GM21717 (cell line): ENCODE measurements at regions not wholly inside any gene's neighbourhood (a gene's known extent, or its start where the extent isn't known, plus 50 kb on each side); places are given as distances from the start of the nearest gene placed in this dataset.
"Not testable (repeated sequence)": the region's sequence is repeated elsewhere in the genome, so short reads cannot be mapped to it uniquely, and the experiment has no call there.

Source experiments
- ATAC-seq: cut with Tn5 transposase; IDR thresholded peaks from one replicate; pipeline ENCODE4 v1.9.1; 2021; ENCODE audit warnings: mild to moderate bottlenecking, moderate library complexity; ENCODE audit not compliant: unreplicated experiment

DNA sequence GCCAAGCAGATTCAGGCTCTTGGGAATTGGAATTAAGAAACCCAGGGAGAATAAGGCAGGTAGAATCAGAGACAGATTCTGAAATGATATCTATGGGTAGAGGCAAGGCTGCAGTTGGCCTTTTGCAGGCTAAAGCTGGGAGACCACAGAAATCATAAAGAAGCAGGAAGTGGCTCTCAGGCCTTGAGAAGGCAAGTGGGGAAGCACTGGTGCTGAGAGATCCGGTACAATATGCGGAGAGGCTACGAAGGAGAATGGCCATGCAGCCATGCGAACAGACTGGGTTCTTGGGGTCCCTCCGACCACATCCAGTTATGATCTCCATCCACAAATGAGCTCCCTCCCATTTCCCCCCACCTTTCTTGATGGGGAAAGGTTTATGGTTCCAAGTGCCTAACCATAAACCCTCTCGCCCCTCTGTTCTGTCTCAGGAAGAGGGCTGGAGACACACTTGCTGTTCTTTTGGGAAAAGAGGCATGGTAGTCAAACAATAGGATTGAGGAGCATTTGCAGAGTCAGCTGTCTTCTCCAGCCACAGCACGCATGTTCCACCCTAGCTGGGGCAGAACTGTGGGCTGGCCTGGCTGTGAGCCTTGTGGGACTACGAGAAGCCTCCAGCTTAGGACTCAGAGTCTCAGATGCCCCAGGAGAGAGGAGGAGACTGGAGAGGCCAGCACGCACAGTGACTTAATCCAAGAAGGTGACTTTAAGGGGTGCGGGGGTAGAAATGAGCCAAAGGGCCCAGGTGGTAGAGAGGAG lies 99.6 kb downstream of the RPLP1 start:
- ATAC-seq, result no peak

DNA sequence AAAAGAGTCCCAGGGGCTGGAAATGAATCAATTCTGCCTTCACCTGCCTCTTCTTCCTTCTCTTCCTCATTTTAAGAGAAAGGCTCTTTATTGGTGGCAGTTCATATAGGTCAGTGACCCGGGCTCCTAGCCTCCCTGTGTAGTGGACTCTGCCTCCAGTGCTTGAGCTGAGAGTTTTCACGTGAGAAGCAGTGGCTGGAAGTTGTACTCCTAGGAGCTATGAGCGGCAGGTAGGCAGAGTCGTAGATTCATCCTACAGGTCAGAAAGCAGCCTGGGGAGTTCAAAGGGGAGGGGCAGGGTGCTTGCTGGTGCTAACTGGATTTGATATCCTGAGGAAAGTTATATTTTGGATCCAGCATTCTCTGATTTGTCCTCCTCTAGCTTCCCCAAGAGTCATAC lies 101.1 kb downstream of the RPLP1 start:
- no peak for ATAC-seq

DNA sequence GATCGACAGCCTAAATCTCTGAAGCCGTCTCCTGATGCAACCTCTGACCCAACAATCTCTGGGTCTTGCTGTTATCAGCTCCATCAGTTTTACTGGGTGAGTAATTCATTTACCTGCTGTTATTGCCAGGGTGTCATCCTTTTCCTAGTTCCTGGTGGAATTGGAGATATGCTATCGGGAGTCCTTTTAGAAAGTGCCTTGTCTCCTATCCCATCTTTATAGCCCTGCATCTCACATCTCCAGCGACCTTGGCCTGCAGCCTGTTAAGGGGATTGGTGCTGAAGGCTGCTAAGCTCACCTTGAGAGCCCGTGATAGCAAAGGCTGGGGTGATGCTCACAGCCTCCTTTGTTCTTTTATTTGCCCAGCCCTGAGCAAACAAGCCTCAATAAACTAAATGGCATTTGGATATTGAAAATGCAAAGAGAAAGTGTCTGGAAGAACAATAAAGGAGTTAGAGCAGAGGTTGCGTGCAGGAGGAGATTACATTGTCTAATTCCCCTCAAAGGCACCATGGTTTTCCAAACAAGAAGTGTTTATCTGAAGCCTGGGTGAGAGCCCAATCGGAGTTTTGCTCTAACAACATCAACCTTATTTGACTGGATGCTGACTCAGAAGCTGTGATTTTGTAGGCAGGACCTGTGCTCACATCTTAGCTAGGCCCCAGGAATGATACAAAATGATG lies 101.8 kb downstream of the RPLP1 start:
- no peak for ATAC-seq

DNA sequence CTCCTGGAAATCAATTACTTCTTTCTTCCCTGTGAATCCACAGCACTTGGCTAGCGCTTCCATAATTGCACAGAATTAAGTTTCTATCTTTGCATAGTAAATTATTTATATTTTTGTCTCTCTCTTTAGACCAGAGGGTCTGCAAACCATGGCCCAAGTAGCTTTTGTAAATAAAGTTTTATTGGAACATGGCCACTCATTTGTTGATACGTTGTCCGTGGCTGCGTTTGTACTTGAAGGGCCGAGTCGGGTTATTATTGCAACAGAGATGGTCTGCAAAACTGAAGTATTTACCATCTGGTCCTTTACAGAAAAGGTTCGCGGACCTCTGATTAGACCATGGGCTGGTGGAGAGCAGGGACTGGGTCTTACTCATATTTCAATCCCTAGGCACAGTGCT lies 102.5 kb downstream of the RPLP1 start:
- ATAC-seq, result no peak

DNA sequence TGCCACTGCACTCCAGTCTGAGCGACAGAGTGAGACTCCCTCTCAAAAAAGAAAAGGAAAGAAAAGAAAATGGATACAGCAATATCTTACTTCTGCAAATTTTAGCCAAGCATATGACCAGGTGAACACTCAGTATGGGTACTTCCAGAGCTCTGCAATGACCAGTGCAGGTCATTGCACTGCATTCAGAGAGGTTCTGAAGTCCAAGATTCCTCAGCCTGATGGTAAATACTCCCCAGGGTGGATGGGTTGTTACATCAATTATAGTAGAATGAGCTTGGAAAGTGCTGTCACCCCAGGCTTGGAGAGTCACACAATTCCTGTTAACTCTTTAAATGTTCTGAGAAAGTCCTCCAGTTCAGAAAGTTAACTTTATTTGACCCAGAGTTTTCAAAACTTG lies 103.7 kb downstream of the RPLP1 start:
- ATAC-seq, result no peak

DNA sequence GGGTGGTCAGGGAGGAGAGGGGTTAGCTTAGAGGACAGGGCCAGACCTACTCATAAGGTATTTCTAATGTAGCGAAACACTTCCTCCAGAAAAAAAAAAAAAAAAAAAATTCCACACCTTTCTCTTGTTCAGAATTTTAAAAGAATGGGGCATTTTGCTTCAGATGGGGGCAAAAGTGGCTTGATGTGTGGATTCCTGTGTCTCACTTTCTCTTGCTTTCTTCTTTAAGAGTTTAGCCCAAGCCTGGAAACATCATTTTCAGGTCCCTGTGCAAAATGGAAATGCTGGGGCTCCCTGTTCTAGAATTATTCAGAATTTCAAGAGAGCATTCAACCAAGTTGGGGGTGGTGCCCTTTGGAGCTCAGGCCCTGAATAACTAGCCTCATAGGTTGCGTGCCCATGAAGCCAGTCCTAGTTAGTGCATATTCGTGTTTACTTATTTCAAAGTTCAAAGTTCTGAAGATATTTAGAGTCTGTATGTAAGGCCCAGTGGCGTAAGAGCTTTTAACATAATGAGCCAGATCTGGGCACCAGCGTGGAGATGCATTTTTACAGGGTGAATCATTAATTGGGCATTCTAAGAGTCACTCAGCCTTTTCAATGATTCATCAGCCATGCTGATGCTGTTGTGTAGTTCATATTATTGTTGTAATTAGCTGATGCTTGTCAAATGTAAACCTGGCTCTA lies 104.5 kb downstream of the RPLP1 start:
- no peak for ATAC-seq

DNA sequence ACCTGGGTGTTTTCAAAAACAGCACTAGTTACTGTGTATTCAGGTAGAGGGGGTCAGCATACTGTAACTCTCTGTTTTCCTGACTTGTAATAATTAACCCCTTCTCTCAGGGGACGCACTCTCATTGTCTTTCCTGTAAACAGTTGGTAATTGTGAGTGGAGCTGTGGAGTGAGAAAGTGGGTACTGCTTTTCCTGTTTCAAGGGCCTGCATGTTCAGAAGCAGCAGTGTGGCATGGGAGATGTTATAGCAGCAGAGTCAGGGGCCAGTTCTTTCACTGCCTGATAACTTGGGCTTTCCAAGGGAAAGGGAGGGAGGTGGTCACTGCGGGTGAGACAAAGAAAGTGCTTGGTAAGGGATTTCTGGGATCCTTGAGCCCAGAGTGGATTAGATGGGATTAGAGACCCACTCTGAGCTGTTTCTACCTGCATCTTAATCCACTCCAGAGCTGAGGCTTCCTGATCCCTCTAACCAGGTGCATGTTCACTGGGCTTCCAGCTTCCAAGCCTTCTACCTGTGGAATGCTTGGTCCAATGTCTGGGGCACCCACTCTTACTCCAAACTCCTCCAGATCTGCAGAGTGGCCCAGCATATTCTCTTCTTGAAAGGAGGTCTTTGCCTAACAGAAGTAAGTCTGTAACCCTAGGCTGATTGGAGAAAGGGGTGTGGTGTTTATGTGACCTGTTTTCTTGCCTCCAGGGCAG lies 105.2 kb downstream of the RPLP1 start:
- no peak for ATAC-seq

DNA sequence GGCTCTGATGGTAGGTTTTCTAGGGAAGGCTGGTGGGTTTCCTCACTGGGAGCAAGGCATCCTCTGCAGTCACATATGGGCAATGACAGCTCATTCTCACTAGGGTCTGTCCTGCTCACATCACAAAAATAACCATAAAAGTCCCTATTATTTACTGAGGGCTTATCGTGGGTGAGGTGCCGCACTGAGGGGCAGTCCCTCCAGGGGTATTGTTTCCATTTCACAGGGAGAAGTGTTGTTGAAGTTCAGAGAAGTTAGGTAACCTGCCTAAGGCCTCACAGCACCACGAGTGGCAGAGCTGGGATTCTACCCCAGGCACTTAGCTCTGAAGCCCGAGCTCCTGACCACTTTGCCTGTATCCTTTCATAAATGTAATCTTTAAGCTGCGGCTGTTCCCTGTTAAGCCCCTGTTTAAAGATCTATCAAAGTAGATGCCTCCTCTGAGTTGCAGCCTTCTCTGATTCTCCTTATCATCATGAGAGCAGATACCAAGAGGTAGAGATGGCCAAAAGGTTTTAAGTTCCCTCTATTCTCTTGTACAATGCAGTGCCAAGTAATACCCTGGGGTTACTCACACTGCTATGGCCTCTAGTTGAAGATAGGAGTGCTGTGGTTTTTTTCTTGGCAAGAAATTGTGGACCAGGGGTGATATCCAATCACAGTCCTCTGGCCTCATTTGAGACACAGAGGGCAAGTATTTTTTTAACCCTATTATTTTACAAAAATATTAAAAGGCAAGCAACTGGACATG lies 107.0 kb downstream of the RPLP1 start:
- ATAC-seq, result no peak

DNA sequence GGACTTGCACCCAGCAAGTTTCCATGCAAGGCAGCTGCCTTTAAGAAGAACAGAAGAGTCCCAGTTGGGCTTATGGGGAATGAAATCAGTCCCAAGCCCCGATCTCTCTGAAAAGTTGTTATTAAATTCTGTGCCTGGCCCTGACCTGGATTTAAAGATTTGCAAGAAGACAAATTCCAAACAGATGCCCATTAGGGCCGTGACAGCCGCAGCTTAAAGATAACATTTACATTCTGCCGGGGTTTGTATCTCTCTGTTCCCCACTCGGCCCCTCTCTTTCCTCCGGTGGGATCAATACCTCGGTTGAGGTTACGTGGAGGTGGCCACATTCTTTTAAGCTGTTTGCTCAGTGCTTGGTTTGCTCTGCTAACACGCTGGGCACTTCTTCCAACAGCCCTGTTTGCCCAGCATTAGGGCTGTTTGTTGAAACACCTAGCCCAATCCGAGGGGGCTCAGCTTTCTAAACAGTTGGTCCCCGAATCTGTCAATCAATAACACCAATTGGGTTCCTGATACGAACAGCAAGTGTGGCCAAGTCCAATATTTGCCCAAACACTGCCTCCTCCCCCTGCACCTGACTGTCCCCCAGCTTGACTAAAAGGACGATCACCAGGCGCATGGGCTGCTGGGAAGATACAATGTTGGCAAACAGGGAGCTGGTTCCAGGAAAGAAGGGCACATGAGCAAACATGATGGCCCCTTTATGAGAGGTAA lies 108.6 kb downstream of the RPLP1 start:
- ATAC-seq, result no peak

DNA sequence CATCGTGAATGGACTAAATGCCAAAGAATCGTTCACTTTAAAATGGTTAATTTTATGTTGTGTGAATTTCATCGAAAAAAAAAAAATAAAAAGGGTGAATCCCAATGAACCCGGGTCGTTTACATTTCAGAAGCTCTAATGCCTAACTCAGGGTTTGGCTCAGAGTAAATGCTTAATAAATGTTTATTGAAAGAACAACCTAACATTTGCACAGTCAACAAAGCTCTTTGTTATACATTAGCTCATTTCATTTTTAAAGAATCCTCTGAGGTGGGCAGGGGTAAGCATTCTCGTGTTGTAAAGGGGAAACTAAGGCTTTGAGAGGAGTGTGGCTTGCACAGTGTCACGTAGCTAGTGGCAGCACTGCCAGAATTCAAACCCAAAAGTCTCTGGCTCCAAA lies 109.5 kb downstream of the RPLP1 start:
- ATAC-seq, result no peak

DNA sequence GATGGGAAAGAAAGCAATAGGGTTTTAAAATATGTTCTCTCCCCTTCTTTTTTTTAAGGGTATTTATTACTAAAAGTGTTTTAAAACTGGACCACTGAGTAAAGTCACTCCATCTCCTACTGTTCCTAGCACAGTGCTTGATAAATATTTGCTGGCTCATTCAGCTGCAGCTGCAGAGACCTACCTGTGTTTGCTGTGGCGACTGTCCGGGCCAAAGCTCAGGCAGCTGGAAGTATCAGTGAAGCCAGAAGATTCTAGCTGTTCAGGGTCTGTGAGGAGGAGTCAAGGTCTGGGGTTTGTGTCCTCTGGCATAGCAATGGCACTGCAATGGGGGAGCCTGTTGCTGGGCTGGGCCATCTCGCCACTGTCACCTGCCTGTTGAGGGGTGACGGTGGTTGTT lies 109.9 kb downstream of the RPLP1 start:
- ATAC-seq, result no peak

DNA sequence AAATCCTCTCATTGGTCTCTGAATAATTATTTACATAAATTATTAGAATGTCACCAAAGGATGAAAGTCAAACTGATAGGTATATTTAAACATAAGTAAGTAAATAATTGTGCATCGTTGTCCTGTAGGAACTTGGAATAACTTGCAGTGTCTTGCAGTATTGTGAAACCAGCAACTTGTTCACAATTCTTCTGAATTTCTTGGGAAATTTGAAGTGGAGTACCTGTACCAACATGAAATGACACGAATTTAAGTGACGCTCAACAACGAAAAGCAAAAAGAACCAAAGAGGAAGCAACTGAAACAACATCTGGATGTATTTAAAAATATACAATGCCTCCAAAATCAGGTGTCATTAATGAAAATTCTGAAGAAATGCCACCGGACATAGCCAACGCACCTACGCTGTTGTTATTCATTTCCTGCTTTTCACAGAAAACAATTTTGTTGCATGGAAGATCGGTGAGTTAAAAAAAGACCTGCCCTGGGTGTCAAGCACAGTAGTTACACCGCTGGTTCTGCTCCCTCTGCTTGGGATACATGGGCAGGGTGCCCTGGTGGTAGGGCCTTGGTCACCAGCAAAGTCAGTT lies 112.5 kb downstream of the RPLP1 start:
- no peak for ATAC-seq

DNA sequence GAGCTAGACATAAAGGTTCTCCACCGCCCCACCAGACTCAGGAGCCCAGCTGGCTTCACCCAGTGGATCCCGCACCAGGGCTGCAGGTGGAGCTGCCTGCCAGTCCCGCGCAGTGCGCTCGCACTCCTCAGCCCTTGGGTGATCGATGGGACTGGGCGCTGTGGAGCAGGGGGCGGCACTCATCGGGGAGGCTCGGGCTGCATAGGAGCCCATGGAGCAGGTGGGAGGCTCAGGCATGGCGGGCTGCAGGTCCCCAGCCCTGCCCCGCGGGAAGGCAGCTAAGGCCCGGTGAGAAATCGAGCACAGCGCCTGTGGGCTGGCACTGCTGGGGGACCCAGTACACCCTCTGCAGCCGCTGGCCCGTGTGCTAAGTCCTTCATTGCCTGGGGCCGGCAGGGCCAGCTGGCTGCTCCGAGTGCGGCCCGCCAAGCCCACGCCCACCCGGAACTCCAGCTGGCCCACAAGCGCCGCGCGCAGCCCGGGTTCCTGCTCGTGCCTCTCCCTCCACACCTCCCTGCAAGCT lies 114.7 kb downstream of the RPLP1 start:
- ATAC-seq, result not testable (repeated sequence)

DNA sequence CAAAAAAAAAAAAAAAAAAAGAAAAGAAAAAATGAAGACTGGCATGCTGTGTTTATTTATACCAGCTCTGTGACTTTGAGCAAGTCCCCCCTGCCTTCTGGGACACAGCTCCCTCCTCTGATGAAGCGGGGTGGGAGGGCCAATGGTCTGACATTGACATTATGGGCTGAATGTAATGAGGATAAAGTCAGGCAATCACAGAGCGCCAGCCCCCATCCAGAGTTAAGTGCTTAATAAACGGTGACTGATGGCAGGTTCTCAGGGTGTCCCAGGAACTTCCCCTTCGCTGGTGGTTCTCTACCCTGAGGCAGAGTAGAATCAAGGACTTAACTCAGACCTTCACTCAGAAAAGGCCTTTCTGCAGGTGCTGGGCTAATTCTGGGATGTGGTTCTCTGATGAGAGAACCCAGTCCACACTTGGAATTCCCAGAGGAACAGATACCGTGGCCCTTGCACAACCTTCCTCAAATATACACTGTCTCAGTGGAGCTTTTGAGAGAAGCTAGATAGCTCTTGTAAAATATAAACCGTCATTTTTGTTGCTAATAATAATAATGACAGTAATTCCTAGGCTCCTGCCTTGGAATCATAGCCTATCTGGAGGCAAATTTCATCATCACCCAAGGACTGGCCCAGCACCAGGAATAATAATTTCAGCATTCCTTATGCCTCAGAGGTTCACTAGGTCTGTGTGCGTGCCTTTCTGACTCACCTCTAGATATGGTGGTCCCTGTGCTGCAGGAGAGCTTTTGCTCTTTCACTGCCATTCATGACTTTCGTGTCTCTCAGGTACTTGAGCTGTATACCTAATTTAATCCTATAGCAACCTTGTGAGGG lies 115.8 kb downstream of the RPLP1 start:
- ATAC-seq, result no peak

DNA sequence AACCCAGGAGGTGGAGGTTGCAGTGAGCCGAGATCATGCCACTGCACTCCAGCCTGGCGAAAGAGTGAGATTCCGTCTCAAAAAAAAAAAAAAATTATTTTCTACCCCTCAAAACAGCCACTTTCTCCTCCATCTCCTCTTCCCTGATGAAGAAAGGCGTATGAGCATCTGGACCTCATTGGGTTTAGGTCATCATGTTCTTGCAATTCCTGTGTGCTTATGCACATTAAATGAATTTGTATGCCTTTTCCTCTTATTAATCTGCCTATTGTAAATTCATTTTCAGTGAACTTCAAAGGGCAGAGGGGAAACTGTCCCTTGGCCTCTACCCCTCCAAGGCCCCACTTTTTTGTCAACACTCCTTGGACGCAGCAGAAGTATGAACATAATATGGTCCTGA lies 117.8 kb downstream of the RPLP1 start:
- ATAC-seq, result no peak

DNA sequence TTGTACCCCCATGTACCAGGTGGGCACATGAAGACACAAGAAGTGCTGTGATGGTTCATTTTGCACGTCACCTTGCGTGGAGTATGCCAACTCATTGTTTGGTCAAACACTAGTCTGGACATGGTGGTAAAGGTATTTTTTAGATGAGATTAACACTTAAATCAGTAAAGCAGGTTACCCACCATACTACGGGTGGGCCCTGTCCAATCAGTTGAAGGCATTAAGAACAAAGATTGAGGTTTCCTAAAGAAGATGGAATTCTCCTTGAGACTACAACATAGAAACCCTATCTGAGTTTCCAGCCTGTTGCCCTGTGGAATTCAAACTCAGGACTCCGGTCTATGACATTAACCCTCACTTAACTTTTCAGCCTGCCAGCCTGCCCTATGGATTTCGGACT lies 118.4 kb downstream of the RPLP1 start:
- ATAC-seq, result no peak

DNA sequence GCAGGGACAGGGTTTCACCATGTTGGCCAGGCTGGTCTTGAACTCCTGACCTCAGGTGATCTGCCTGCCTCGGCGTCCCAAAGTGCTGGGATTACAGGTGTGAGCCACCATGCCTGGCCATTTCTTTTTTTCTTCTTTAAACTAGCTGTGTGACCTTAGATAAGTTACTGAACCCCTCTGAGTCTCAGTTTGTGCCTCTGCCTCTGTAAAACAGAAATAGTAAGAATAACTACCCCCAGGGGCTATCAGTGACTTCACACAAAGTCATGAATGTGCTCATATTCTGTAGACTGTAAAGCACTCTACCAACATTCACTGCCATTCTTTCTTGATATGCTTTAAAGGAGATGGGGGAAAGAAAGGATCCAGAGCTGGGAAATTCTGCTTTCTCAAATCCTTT lies 120.7 kb downstream of the RPLP1 start:
- not testable (repeated sequence) for ATAC-seq

DNA sequence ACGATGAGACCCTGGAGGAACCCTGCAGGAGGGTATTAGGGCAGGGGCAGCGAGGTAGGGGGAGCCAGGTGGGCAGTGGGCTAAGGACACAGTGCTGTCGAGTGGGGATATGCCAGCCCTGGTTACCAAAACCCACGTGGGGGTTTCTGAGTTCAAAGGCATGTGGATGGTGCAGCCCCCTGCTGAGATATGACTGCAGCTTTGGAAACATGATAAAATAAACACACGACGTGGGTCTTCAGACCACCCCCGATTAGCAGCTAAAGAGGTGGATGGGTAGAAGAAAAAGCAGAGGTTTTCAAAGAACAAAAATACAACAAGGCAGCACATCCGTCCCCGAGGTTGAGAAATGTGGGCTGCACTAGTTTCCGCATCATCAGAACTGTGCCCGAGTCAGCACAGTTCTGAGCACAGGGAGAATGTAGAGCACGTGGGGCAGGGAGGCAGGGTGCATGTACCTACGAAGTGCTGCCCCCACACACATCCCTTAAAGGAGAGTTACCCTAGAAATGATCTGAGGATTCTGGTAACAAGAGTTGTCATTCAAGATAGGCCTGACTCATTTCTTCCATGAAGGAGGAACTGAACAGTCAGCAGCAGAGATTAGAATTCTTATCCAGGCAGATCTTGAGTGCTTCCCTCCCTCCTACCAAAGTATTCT lies 121.3 kb downstream of the RPLP1 start:
- no peak for ATAC-seq
